H9 (cell line): ENCODE measurements at regions not wholly inside any gene's neighbourhood (a gene's known extent, or its start where the extent isn't known, plus 50 kb on each side); places are given as distances from the start of the nearest gene placed in this dataset.

ENCODE experiments used
- DNase-seq: peaks from one replicate; pipeline ENCODE4 v3.0.0-alpha.2; 2017
- H2AFZ ChIP-seq: one replicate; pipeline ENCODE4 v1.6.1; 2013; ENCODE audit warnings: mild to moderate bottlenecking, low read length, control low read depth, moderate library complexity
- H2AK5ac ChIP-seq: 2 replicates; pipeline ENCODE4 v1.6.1; 2013; ENCODE audit warnings: low read length, control low read depth, mixed read lengths; ENCODE audit not compliant: insufficient read length
- H2BK120ac ChIP-seq: one replicate; pipeline ENCODE4 v1.6.1; 2013; ENCODE audit warnings: low read depth, mild to moderate bottlenecking, low read length, control low read depth, inconsistent platforms; ENCODE audit not compliant: poor library complexity, severe bottlenecking
- H2BK12ac ChIP-seq: 2 replicates; pipeline ENCODE4 v1.6.1; 2013; ENCODE audit warnings: low read length, control low read depth, mixed read lengths, low read depth; ENCODE audit not compliant: insufficient read length
- H2BK15ac ChIP-seq: 2 replicates; pipeline ENCODE4 v1.6.1; 2013; ENCODE audit warnings: low read depth, low read length, control low read depth
- H2BK20ac ChIP-seq: one replicate; pipeline ENCODE4 v1.6.1; 2013; ENCODE audit warnings: low read depth, mild to moderate bottlenecking, low read length, control low read depth, inconsistent platforms; ENCODE audit not compliant: poor library complexity, severe bottlenecking
- H2BK5ac ChIP-seq: 2 replicates; pipeline ENCODE4 v1.6.1; 2013; ENCODE audit warnings: low read length, control low read depth, mixed read lengths; ENCODE audit not compliant: insufficient read length
- H3K14ac ChIP-seq: 2 replicates; pipeline ENCODE4 v1.6.1; 2013; ENCODE audit warnings: low read length, control low read depth; ENCODE audit not compliant: insufficient read depth
- H3K18ac ChIP-seq: 2 replicates; pipeline ENCODE4 v1.6.1; 2013; ENCODE audit warnings: low read depth, mild to moderate bottlenecking, mixed read lengths, low read length, control low read depth; ENCODE audit not compliant: insufficient read length
- H3K23ac ChIP-seq: 2 replicates; pipeline ENCODE4 v1.6.1; 2013; ENCODE audit warnings: low read length, control low read depth, mixed read lengths, low read depth; ENCODE audit not compliant: insufficient read length
- H3K23me2 ChIP-seq: 2 replicates; pipeline ENCODE4 v1.6.1; 2013; ENCODE audit warnings: low read depth, mild to moderate bottlenecking, mixed read lengths, low read length, control low read depth; ENCODE audit not compliant: insufficient read length, poor library complexity, severe bottlenecking
- H3K27ac ChIP-seq: 2 replicates; pipeline ENCODE4 v1.5.1; 2013; ENCODE audit warnings: low read length, control low read depth, mixed read lengths, low read depth; ENCODE audit not compliant: insufficient read length
- H3K27me3 ChIP-seq: 2 replicates; pipeline ENCODE4 v1.6.1; 2013; ENCODE audit warnings: low read length, control low read depth, inconsistent platforms; ENCODE audit not compliant: insufficient read depth
- H3K4ac ChIP-seq: 2 replicates; pipeline ENCODE4 v1.6.1; 2013; ENCODE audit warnings: low read depth, mild to moderate bottlenecking, control low read depth, inconsistent platforms, low read length, moderate library complexity
- H3K4me1 ChIP-seq: 2 replicates; pipeline ENCODE4 v1.6.1; 2013; ENCODE audit warnings: low read length, control low read depth, inconsistent platforms; ENCODE audit not compliant: insufficient read depth
- H3K4me2 ChIP-seq: 2 replicates; pipeline ENCODE4 v1.6.1; 2013; ENCODE audit warnings: low read length, control low read depth, mixed read lengths; ENCODE audit not compliant: insufficient read length, insufficient read depth
- H3K56ac ChIP-seq: 2 replicates; pipeline ENCODE4 v1.6.1; 2013; ENCODE audit warnings: low read depth, mild to moderate bottlenecking, mixed read lengths, low read length, control low read depth; ENCODE audit not compliant: insufficient read length
- H3K79me1 ChIP-seq: 2 replicates; pipeline ENCODE4 v1.6.1; 2013; ENCODE audit warnings: low read depth, mild to moderate bottlenecking, moderate library complexity, low read length, control low read depth, inconsistent platforms; ENCODE audit not compliant: insufficient read depth, poor library complexity, severe bottlenecking
- H3K79me2 ChIP-seq: 2 replicates; pipeline ENCODE4 v1.6.1; 2013; ENCODE audit warnings: low read length, control low read depth, inconsistent platforms; ENCODE audit not compliant: insufficient read depth
- H3K9ac ChIP-seq: 2 replicates; pipeline ENCODE4 v1.6.1; 2013; ENCODE audit warnings: low read length, control low read depth, mixed read lengths; ENCODE audit not compliant: insufficient read length; ENCODE audit errors: extremely low read depth
- H3K9me3 ChIP-seq: one replicate; pipeline ENCODE4 v1.6.1; 2013; ENCODE audit warnings: low read depth, low read length, inconsistent platforms; ENCODE audit not compliant: control insufficient read depth
- H3T11ph ChIP-seq: one replicate; pipeline ENCODE4 v1.6.1; 2013; ENCODE audit warnings: mild to moderate bottlenecking, low read length, control low read depth, inconsistent platforms
- H4K20me1 ChIP-seq: one replicate; pipeline ENCODE4 v1.6.1; 2013; ENCODE audit not compliant: control insufficient read depth, insufficient read length, insufficient read depth
- H4K5ac ChIP-seq: 2 replicates; pipeline ENCODE4 v1.6.1; 2013; ENCODE audit warnings: low read depth, mild to moderate bottlenecking, mixed read lengths, low read length, control low read depth; ENCODE audit not compliant: insufficient read length
- H4K8ac ChIP-seq: replicated peaks from 2 replicates; pipeline ENCODE4 v1.6.1; 2013; ENCODE audit warnings: low read length, control low read depth, mixed read lengths, low read depth; ENCODE audit not compliant: insufficient read length
- H4K91ac ChIP-seq: 2 replicates; pipeline ENCODE4 v1.6.1; 2013; ENCODE audit warnings: low read depth, mild to moderate bottlenecking, moderate library complexity, mixed read lengths, low read length, control low read depth; ENCODE audit not compliant: insufficient read length
- H3K27ac Mint-ChIP-seq, 3 experiments: 2 replicates in 2 of 3; 3 replicates in 1 of 3; pipeline ENCODE4 v1.8.0; 2020 to 2021; ENCODE audit warnings: mixed read lengths in 3 of 3, mild to moderate bottlenecking in 1 of 3, moderate library complexity in 1 of 3
- H3K27me3 Mint-ChIP-seq: 2 replicates; pipeline ENCODE4 v1.8.0; 2021; ENCODE audit warnings: low read depth, mild to moderate bottlenecking, moderate library complexity, mixed read lengths
- H3K36me3 Mint-ChIP-seq, 3 experiments: 2 replicates in 2 of 3; 3 replicates in 1 of 3; pipeline ENCODE4 v1.8.0; 2020 to 2021; ENCODE audit warnings: low read depth in 3 of 3, mixed read lengths in 3 of 3; ENCODE audit not compliant: insufficient read depth in 1 of 3
- H3K4me1 Mint-ChIP-seq, 2 experiments: 2 replicates each; pipeline ENCODE4 v1.8.0; 2020; ENCODE audit warnings: mixed read lengths in 2 of 2
- H3K4me3 Mint-ChIP-seq, 2 experiments: 2 replicates in 1 of 2; 3 replicates in 1 of 2; pipeline ENCODE4 v1.8.0; 2020 to 2021; ENCODE audit warnings: mild to moderate bottlenecking in 2 of 2, mixed read lengths in 2 of 2, moderate library complexity in 1 of 2
- H3K9me3 Mint-ChIP-seq, 2 experiments: 2 replicates in 1 of 2; 3 replicates in 1 of 2; pipeline ENCODE4 v1.8.0; 2020; ENCODE audit warnings: mild to moderate bottlenecking in 2 of 2, mixed read lengths in 2 of 2, moderate library complexity in 1 of 2
- WGBS: extraction: QIAGEN DNeasy Blood & Tissue Kit; methylation state at CpG from one replicate; pipeline ENCODE4 v1.1.7; 2013; ENCODE audit warnings: missing lambda C conversion rate, low lambda C conversion rate, mixed read lengths; ENCODE audit not compliant: insufficient read length; ENCODE audit errors: extremely low coverage; 5-methylcytosine and 5-hydroxymethylcytosine counted together
- TF ChIP-seq, protein P1 (sequence below): fragments of 200-600 bp; sonication (generic); conservative IDR thresholded peaks from 3 replicates; pipeline ENCODE4 v1.8.0; 2021; ENCODE audit warnings: antibody characterized with exemption, mild to moderate bottlenecking

DNA sequence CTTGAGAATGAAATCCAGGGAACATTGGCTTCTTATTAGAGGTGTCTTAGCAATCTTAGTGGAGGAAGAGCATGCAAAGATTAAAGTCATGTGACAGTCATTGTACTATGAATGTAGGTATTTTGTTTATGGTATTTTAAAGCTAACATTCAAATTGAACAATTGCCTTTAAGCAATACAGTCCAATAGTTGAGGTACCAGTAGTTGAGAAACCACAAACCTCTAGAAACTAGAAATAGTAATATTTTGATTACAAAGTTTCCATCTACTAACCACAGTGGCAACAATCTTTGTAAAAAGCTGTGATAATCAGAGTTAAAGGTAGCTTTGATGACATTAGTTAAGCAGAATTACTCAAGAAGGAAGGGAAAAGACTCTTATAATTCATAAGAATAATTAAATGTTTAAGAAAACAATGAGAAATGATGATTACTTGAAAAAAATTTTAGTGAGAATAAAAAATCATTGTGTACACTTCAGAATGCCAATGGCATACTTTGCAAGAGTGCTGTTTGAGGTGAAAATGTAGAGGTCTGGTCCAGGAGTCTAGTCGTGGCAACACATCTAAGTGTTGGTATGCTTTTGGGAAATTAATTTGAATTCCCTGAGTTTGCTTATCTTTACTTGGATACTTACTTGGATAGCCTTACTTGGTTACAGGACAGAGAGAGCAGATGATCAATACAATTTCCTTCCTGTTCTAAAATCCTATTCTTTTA, 104.9 kb upstream of the PTGFR start:
- Histone ChIP-seq H2BK12ac (no peak overlapping the region), H3K79me1 (no peaks in the 10 kb centered on the region), H3K23me2 (no peaks in the 10 kb centered on the region), H3K56ac (no peak overlapping the region), H2AK5ac (no peak overlapping the region), H2BK120ac (no peak overlapping the region), H3K23ac (no peak overlapping the region), H2BK5ac (no peak overlapping the region), H2AFZ (no peak overlapping the region), H3K4me1 (no peaks in the 10 kb centered on the region), H3K9ac (no peak overlapping the region), H3K27me3 (no peaks in the 10 kb centered on the region), H3K4me2 (no peak overlapping the region), H3T11ph (no peak overlapping the region), H3K27ac (no peak overlapping the region), H2BK15ac (no peak overlapping the region), H4K5ac (no peak overlapping the region), H4K91ac (no peak overlapping the region), H3K4ac (no peak overlapping the region), H4K20me1 (no peaks in the 10 kb centered on the region), H3K14ac (no peak overlapping the region), H3K18ac (no peak overlapping the region), H3K79me2 (no peaks in the 10 kb centered on the region), H2BK20ac (no peak overlapping the region), H3K9me3 (no peaks in the 10 kb centered on the region), H4K8ac (no peak overlapping the region)
- no peak overlapping the region for H3K4me3 Mint-ChIP-seq
- no peaks in the 10 kb centered on the region for H3K9me3 Mint-ChIP-seq
- TF ChIP-seq, protein P1, sequence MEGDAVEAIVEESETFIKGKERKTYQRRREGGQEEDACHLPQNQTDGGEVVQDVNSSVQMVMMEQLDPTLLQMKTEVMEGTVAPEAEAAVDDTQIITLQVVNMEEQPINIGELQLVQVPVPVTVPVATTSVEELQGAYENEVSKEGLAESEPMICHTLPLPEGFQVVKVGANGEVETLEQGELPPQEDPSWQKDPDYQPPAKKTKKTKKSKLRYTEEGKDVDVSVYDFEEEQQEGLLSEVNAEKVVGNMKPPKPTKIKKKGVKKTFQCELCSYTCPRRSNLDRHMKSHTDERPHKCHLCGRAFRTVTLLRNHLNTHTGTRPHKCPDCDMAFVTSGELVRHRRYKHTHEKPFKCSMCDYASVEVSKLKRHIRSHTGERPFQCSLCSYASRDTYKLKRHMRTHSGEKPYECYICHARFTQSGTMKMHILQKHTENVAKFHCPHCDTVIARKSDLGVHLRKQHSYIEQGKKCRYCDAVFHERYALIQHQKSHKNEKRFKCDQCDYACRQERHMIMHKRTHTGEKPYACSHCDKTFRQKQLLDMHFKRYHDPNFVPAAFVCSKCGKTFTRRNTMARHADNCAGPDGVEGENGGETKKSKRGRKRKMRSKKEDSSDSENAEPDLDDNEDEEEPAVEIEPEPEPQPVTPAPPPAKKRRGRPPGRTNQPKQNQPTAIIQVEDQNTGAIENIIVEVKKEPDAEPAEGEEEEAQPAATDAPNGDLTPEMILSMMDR, result no peak
- H3K27me3 Mint-ChIP-seq, result 0 out of 2 replicates have a peak, but pooled peaks cover 3% of the 10 kb centered on the region
- WGBS, result no CpG with 5 or more reads among the region's 1 CpG
- no peak overlapping the region for H3K27ac Mint-ChIP-seq
- DNase-seq, result no peak
- H3K4me1 Mint-ChIP-seq, result peaks cover 0 to 3% of the 10 kb centered on the region in 2 experiments; a peak in 3 of 4 replicates
- no peaks in the 10 kb centered on the region for H3K36me3 Mint-ChIP-seq
